HepG2 (cell line): ENCODE measurements at regions not wholly inside any gene's neighbourhood (a gene's known extent, or its start where the extent isn't known, plus 50 kb on each side); places are given as distances from the start of the nearest gene placed in this dataset.

ENCODE experiments used
- ATAC-seq: fragments of 200-7000 bp; cut with Tn5 transposase; 3 replicates; pipeline ENCODE4 v1.9.1; 2020; ENCODE audit warnings: mild to moderate bottlenecking, moderate library complexity
- BruUV-seq: library from RNA; stranded (reverse); fragments of 400-500 nt; replicated peaks from 2 replicates; lab custom pipeline; 2021; lab: Mats Ljungman, UMichigan
- CTCF ChIA-PET: fragments of 300-600 bp; formaldehyde crosslinking; extraction: SDS; loops from one replicate; lab custom pipeline; 2021; ENCODE audit warnings: low total read pairs, inconsistent platforms, low intra/inter-chr PET ratio; lab: Yijun Ruan, JAX
- POLR2A ChIA-PET: fragments of 350-600 bp; sonication (Branson Sonifier 250); formaldehyde crosslinking; loops from one replicate; lab custom pipeline; 2020; ENCODE audit warnings: antibody characterized with exemption, inconsistent platforms; lab: Yijun Ruan, JAX
- DNase-seq: peaks from one replicate; pipeline ENCODE4 v3.0.0-alpha.2; 2015; ENCODE audit warnings: low spot score
- FAIRE-seq: peaks from 3 replicates; lab custom pipeline; 2011; peaks lifted over from hg19 to GRCh38; lab: Jason Lieb, UNC
- H2AFZ ChIP-seq: one replicate; pipeline ENCODE4 v1.6.1; 2011; ENCODE audit warnings: low read length, inconsistent platforms
- H3K27ac ChIP-seq: fragments of 300-600 bp; 3 replicates; pipeline ENCODE4 v1.8.0; 2011; ENCODE audit warnings: mixed run types, mild to moderate bottlenecking, mixed read lengths, low read length, inconsistent platforms; ENCODE audit not compliant: insufficient read depth; ENCODE audit errors: extremely low read length
- H3K27me3 ChIP-seq, 2 experiments: fragments of 200-600 bp in 1 of 2; 2 replicates in 1 of 2; 3 replicates in 1 of 2; pipeline versions ENCODE4 v1.6.0 to v1.8.0; 2011; ENCODE audit warnings: low read length in 2 of 2, mild to moderate bottlenecking in 2 of 2, moderate library complexity in 2 of 2, inconsistent platforms in 1 of 2; ENCODE audit not compliant: insufficient read depth in 2 of 2, control insufficient read depth in 1 of 2
- H3K36me3 ChIP-seq, 2 experiments: fragments of 200-600 bp in 1 of 2; replicated peaks in 1 of 2; 2 replicates in 1 of 2; 3 replicates in 1 of 2; pipeline versions ENCODE4 v1.5.1 to v1.8.0; 2011; ENCODE audit warnings: low read length in 2 of 2, inconsistent platforms in 1 of 2; ENCODE audit not compliant: insufficient read depth in 2 of 2, control insufficient read depth in 1 of 2
- H3K4me1 ChIP-seq: 2 replicates; pipeline ENCODE4 v1.5.1; 2012; ENCODE audit warnings: low read length, inconsistent platforms; ENCODE audit not compliant: insufficient read depth
- H3K4me2 ChIP-seq: 2 replicates; pipeline ENCODE4 v1.6.0; 2011; ENCODE audit warnings: low read depth, low read length, inconsistent platforms
- H3K4me3 ChIP-seq, 3 experiments: fragments of 200-600 bp in 1 of 3; sonication (generic), shearing (Covaris generic) in 1 of 3; replicated peaks in 1 of 3; 2 replicates each; pipeline ENCODE4 v1.5.1; 2011 to 2016; ENCODE audit warnings: low read length in 3 of 3, inconsistent platforms in 2 of 3, low read depth in 2 of 3, mild to moderate bottlenecking in 2 of 3, control low read depth in 1 of 3, mixed read lengths in 1 of 3; ENCODE audit not compliant: insufficient read depth in 1 of 3
- H3K79me2 ChIP-seq: one replicate; pipeline ENCODE4 v1.6.1; 2011; ENCODE audit warnings: low read length, inconsistent platforms; ENCODE audit not compliant: insufficient read depth
- H3K9ac ChIP-seq: 2 replicates; pipeline ENCODE4 v1.6.0; 2011; ENCODE audit warnings: mild to moderate bottlenecking, low read depth, low read length, inconsistent platforms; ENCODE audit not compliant: insufficient read depth
- H3K9me3 ChIP-seq: 2 replicates; pipeline ENCODE4 v1.5.1; 2012; ENCODE audit warnings: mild to moderate bottlenecking, low read length
- H4K20me1 ChIP-seq: 2 replicates; pipeline ENCODE4 v1.6.0; 2011; ENCODE audit warnings: inconsistent platforms, mild to moderate bottlenecking, low read length, moderate library complexity; ENCODE audit not compliant: insufficient read depth
- ATF1 ChIP-seq: IDR thresholded peaks from 2 replicates; pipeline ENCODE4 v1.6.1; 2016; ENCODE audit warnings: mild to moderate bottlenecking, control low read depth
- ATM ChIP-seq: fragments of 450-650 bp; IDR thresholded peaks from 2 replicates; pipeline ENCODE4 v1.7.1; 2017; ENCODE audit warnings: mild to moderate bottlenecking, borderline replicate concordance
- ETS1 ChIP-seq: sonication (generic); formaldehyde crosslinking; IDR thresholded peaks from 2 replicates; pipeline ENCODE4 v1.4.0; 2020; ENCODE audit warnings: missing genetic modification reagents
- HNRNPL ChIP-seq: fragments of 200-400 bp; formaldehyde crosslinking; IDR thresholded peaks from 2 replicates; pipeline ENCODE4 v1.6.1; 2017; ENCODE audit warnings: mild to moderate bottlenecking, low read depth, low read length
- NFATC3 ChIP-seq: sonication (generic); formaldehyde crosslinking; IDR thresholded peaks from 2 replicates; pipeline ENCODE4 v1.5.1; 2020; ENCODE audit warnings: mild to moderate bottlenecking, missing genetic modification reagents
- PRPF4 ChIP-seq: fragments of 200-400 bp; formaldehyde crosslinking; IDR thresholded peaks from 2 replicates; pipeline ENCODE4 v1.6.1; 2016; ENCODE audit warnings: low read length, low read depth; ENCODE audit not compliant: poor library complexity, severe bottlenecking
- REST ChIP-seq, 2 experiments: IDR thresholded peaks; 2 replicates each; pipeline ENCODE4 v1.6.1; 2011 to 2012; ENCODE audit warnings: low read length in 2 of 2, borderline replicate concordance in 1 of 2, low read depth in 1 of 2, mild to moderate bottlenecking in 1 of 2, moderate library complexity in 1 of 2
- RNF2 ChIP-seq: fragments of 450-650 bp; conservative IDR thresholded peaks from 2 replicates; pipeline ENCODE4 v1.6.1; 2016; ENCODE audit warnings: low read depth
- SNRNP70 ChIP-seq: fragments of 200-400 bp; formaldehyde crosslinking; IDR thresholded peaks from 2 replicates; pipeline ENCODE4 v1.6.1; 2017; ENCODE audit warnings: mild to moderate bottlenecking, low read depth, low read length, moderate library complexity
- SRSF4 ChIP-seq: fragments of 200-400 bp; formaldehyde crosslinking; IDR thresholded peaks from one replicate; pipeline ENCODE4 v1.6.1; 2018; ENCODE audit warnings: mild to moderate bottlenecking, low read depth, low read length, moderate library complexity; ENCODE audit not compliant: poor library complexity, severe bottlenecking
- ZFYVE20 ChIP-seq: sonication (generic); formaldehyde crosslinking; IDR thresholded peaks from 2 replicates; pipeline ENCODE4 v1.8.0; 2023; ENCODE audit warnings: low read depth, mild to moderate bottlenecking, moderate library complexity, missing genetic modification reagents, borderline replicate concordance
- ZNF512B ChIP-seq: sonication (generic); formaldehyde crosslinking; IDR thresholded peaks from 2 replicates; pipeline ENCODE4 v1.5.1; 2020; ENCODE audit warnings: missing genetic modification reagents, mild to moderate bottlenecking, borderline replicate concordance
- ZNF543 ChIP-seq: sonication (generic); formaldehyde crosslinking; IDR thresholded peaks from 2 replicates; pipeline ENCODE4 v1.4.0; 2020; ENCODE audit warnings: mild to moderate bottlenecking, missing genetic modification reagents
- ZNF577 ChIP-seq: sonication (generic); formaldehyde crosslinking; IDR thresholded peaks from 2 replicates; pipeline ENCODE4 v1.4.0; 2020; ENCODE audit warnings: mild to moderate bottlenecking, low read depth, missing genetic modification reagents, borderline replicate concordance
- in situ Hi-C: cut with HindIII; loops from 2 replicates; pipeline ENCODE4 v1.10.0; 2017; ENCODE audit warnings: low pct_unique_long_range_greater_than_20kb; ENCODE audit not compliant: extremely low pct_ligation_motif_present
- intact Hi-C: fragments of 100-400 bp; cut with micrococcal nuclease; formaldehyde crosslinking; loops from one replicate; pipeline ENCODE4 v1.10.0; 2022; ENCODE audit not compliant: unreplicated experiment

- H3K4me3 ChIP-seq, result no peak overlapping the region
- CTCF ChIA-PET, result no interaction called here
- H2AFZ ChIP-seq, result no peak overlapping the region
- no peak for FAIRE-seq
- no peaks in the 10 kb centered on the region; a peak in 1 of 5 replicates for H3K27me3 ChIP-seq
- no peaks in the 10 kb centered on the region for H3K36me3 ChIP-seq
- H3K9me3 ChIP-seq, result peaks cover 3% of the 10 kb centered on the region; the same call in 1 of the 2 replicates
- no peak for DNase-seq
- no peak overlapping the region for H3K4me2 ChIP-seq
- H3K4me1 ChIP-seq, result peaks cover 29% of the 10 kb centered on the region
- BruUV-seq, result no TSS peak
- POLR2A ChIA-PET, result no interaction called here
- H3K9ac ChIP-seq, result no peak overlapping the region
- intact Hi-C loops (no loop called here), in situ Hi-C loops (no loop called here)
- ATAC-seq, result no peak
- no peaks in the 10 kb centered on the region for H4K20me1 ChIP-seq
- H3K79me2 ChIP-seq, result no peaks in the 10 kb centered on the region
- TF ChIP-seq ATM (no peak), REST (IDR thresholded peaks at IDR 0.05; ENCODE audit: borderline replicate concordance in 1 of 2, low read depth in 1 of 2, low read length in 2 of 2) (no peak), NFATC3 (no peak), ZNF512B (CRISPR knock-in tag) (no peak), SRSF4 (no peak), PRPF4 (no peak), SNRNP70 (no peak), ETS1 (CRISPR knock-in tag) (no peak), ATF1 (CRISPR knock-in tag) (no peak), RNF2 (no peak), ZNF543 (CRISPR knock-in tag) (no peak), ZFYVE20 (CRISPR knock-in tag) (no peak), HNRNPL (no peak), ZNF577 (CRISPR knock-in tag) (no peak)
- H3K27ac ChIP-seq, result no peak overlapping the region
These were observed 136.5 kb upstream of the KCNK1 start for GRCh38 chr1:233477359-233477758.
